Common myeloid progenitor, CD34-positive (primary cell): ENCODE measurements at regions not wholly inside any gene's neighbourhood (a gene's known extent, or its start where the extent isn't known, plus 50 kb on each side); places are given as distances from the start of the nearest gene placed in this dataset.

Experiments
- CTCF ChIA-PET: fragments of 350-600 bp; sonication (Branson Sonifier 250); formaldehyde crosslinking; loops from one replicate; lab custom pipeline; 2021; ENCODE audit warnings: antibody characterized with exemption; lab: Charles Lee
- POLR2A ChIA-PET: fragments of 350-600 bp; sonication (Branson Sonifier 250); formaldehyde crosslinking; loops from one replicate; lab custom pipeline; 2021; ENCODE audit warnings: antibody characterized with exemption; lab: Charles Lee
- DNase-seq, 3 donors: peaks; one replicate each; pipeline versions ENCODE4 v3.0.0 to v3.0.0-alpha.2; 2013
- H3K27ac ChIP-seq, 2 experiments: 1 replicate in 1 of 2; 2 replicates in 1 of 2; pipeline ENCODE4 v1.7.0; 2013; ENCODE audit warnings: inconsistent platforms in 2 of 2, low read length in 2 of 2, mild to moderate bottlenecking in 2 of 2, low read depth in 1 of 2, moderate library complexity in 1 of 2; ENCODE audit not compliant: severe bottlenecking in 2 of 2, insufficient read depth in 1 of 2, poor library complexity in 1 of 2
- H3K27me3 ChIP-seq, 5 experiments: replicated peaks in 2 of 5; 1 replicate in 3 of 5; 2 replicates in 2 of 5; pipeline versions ENCODE4 v1.6.1 to v1.7.0; 2013; ENCODE audit warnings: low read length in 4 of 5, mild to moderate bottlenecking in 2 of 5, moderate library complexity in 2 of 5, inconsistent platforms in 1 of 5; ENCODE audit not compliant: insufficient read depth in 5 of 5, control insufficient read depth in 4 of 5
- H3K36me3 ChIP-seq, 4 experiments: 1 replicate in 2 of 4; 2 replicates in 2 of 4; pipeline versions ENCODE4 v1.6.1 to v1.7.0; 2013; ENCODE audit warnings: low read length in 3 of 4, control low read depth in 1 of 4, mild to moderate bottlenecking in 1 of 4; ENCODE audit not compliant: control insufficient read depth in 4 of 4, insufficient read depth in 4 of 4
- H3K4me1 ChIP-seq, 4 experiments: 1 replicate in 3 of 4; 2 replicates in 1 of 4; pipeline versions ENCODE4 v1.6.1 to v1.7.1; 2013; ENCODE audit warnings: low read length in 3 of 4, mild to moderate bottlenecking in 3 of 4, control low read depth in 1 of 4, inconsistent platforms in 1 of 4, moderate library complexity in 1 of 4; ENCODE audit not compliant: control insufficient read depth in 4 of 4, insufficient read depth in 4 of 4; ENCODE audit errors: control extremely low read depth in 1 of 4
- H3K4me3 ChIP-seq, 7 experiments: 1 replicate in 4 of 7; 2 replicates in 3 of 7; pipeline versions ENCODE4 v1.5.1 to v1.7.0; 2013; ENCODE audit warnings: mild to moderate bottlenecking in 7 of 7, low read length in 6 of 7, moderate library complexity in 6 of 7, inconsistent platforms in 2 of 7, low read depth in 2 of 7, control low read depth in 1 of 7; ENCODE audit not compliant: insufficient read depth in 4 of 7, control insufficient read depth in 1 of 7; ENCODE audit errors: extremely low read depth in 1 of 7
- H3K9me3 ChIP-seq, 5 experiments: 1 replicate in 4 of 5; 2 replicates in 1 of 5; pipeline versions ENCODE4 v1.6.1 to v1.7.1; 2013; ENCODE audit warnings: low read length in 4 of 5, mild to moderate bottlenecking in 2 of 5, inconsistent platforms in 1 of 5, low read depth in 1 of 5, moderate library complexity in 1 of 5; ENCODE audit not compliant: control insufficient read depth in 4 of 5, insufficient read depth in 2 of 5; ENCODE audit errors: control extremely low read depth in 1 of 5
- WGBS: methylation state at CpG from one replicate; pipeline ENCODE4 v1.1.5; 2013; ENCODE audit not compliant: insufficient coverage; 5-methylcytosine and 5-hydroxymethylcytosine counted together

- Histone ChIP-seq H3K27me3 (no peaks in the 10 kb centered on the region), H3K4me3 (no peak overlapping the region), H3K36me3 (no peaks in the 10 kb centered on the region), H3K4me1 (no peaks in the 10 kb centered on the region), H3K27ac (no peak overlapping the region), H3K9me3 (peaks cover 0 to 3% (median 3%) of the 10 kb centered on the region in 5 experiments)
- ChIA-PET CTCF (no interaction called here), POLR2A (no interaction called here)
- DNase-seq = no peak
- 94% methylated on average over 4 of the region's 4 CpGs for WGBS
Measured at GRCh38 chr14:88929656-88930436, 105.4 kb downstream of the TTC8 start.

- Histone ChIP-seq H3K27ac (no peak overlapping the region), H3K36me3 (no peaks in the 10 kb centered on the region), H3K4me1 (no peaks in the 10 kb centered on the region), H3K27me3 (no peaks in the 10 kb centered on the region), H3K4me3 (no peak overlapping the region), H3K9me3 (peaks cover 0 to 3% (median 1%) of the 10 kb centered on the region in 5 experiments)
- CTCF ChIA-PET = no interaction called here
- DNase-seq = no peak
- POLR2A ChIA-PET = no interaction called here
- 98% methylated on average over 8 of the region's 11 CpGs for WGBS
Measured at GRCh38 chr14:88931321-88932110, 107.1 kb downstream of the TTC8 start.

- Histone ChIP-seq H3K4me3 (no peak overlapping the region), H3K4me1 (no peaks in the 10 kb centered on the region), H3K27me3 (peaks cover 0 to 2% (median 0%) of the 10 kb centered on the region in 5 experiments), H3K9me3 (peaks cover 0 to 3% (median 1%) of the 10 kb centered on the region in 5 experiments), H3K27ac (no peak overlapping the region), H3K36me3 (no peaks in the 10 kb centered on the region)
- POLR2A ChIA-PET = no interaction called here
- CTCF ChIA-PET = interaction anchor here (0.9 kb wide), 1 partner anchor 109 kb away, joined by 3 read pairs; the partner anchor contains the start of gene TTC8
- DNase-seq = no peak
- WGBS = 86% methylated on average over 1 of the region's 1 CpG
Measured at GRCh38 chr14:88933191-88933590, 108.7 kb downstream of the TTC8 start.

- DNase-seq = no peak
- no peak overlapping the region for H3K27ac ChIP-seq
- no peak overlapping the region for H3K4me3 ChIP-seq
- 79% methylated on average over 3 of the region's 3 CpGs for WGBS
- H3K27me3 ChIP-seq = peaks cover 0 to 2% (median 0%) of the 10 kb centered on the region in 5 experiments
- H3K9me3 ChIP-seq = peaks cover 0 to 3% (median 1%) of the 10 kb centered on the region in 5 experiments
- CTCF ChIA-PET = no interaction called here
- no peaks in the 10 kb centered on the region for H3K36me3 ChIP-seq
- POLR2A ChIA-PET = no interaction called here
- H3K4me1 ChIP-seq = no peaks in the 10 kb centered on the region
Measured at GRCh38 chr14:88934351-88934806, 109.9 kb downstream of the TTC8 start.

DNA sequence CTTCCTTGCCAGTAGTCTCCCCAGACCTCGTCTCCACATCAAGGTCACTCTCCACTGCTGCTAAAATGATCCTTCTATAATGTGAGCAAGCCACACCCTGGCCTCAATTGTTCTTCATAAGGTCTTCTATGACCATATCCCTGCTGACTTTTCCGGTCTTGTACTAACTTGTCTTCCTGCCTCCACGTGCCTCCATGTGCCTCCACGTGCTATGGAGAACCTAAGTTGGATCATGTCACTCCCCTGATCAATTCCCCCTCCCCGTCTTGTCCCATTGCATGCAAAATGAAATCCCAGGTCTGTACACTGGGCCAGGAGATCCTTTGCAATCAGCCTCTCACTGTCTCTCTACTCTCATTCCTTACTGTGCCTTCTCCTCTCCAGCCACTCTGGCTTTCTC is 110.6 kb downstream of the TTC8 start:
- 94% methylated on average over 5 of the region's 5 CpGs for WGBS
- ChIA-PET CTCF (no interaction called here), POLR2A (no interaction called here)
- H3K27ac ChIP-seq = no peak overlapping the region
- no peak for DNase-seq
- peaks cover 0 to 2% (median 0%) of the 10 kb centered on the region in 5 experiments for H3K27me3 ChIP-seq
- H3K9me3 ChIP-seq = peaks cover 0 to under 1% (median 0%) of the 10 kb centered on the region in 5 experiments
- H3K4me3 ChIP-seq = no peak overlapping the region
- H3K4me1 ChIP-seq = no peaks in the 10 kb centered on the region
- no peaks in the 10 kb centered on the region for H3K36me3 ChIP-seq

GRCh38 chr14:88937706-88938105 is 113.3 kb downstream of the TTC8 start:
- no peaks in the 10 kb centered on the region for H3K9me3 ChIP-seq
- no peak overlapping the region for H3K27ac ChIP-seq
- 82% methylated on average over 2 of the region's 3 CpGs for WGBS
- peaks cover 0 to 2% (median 0%) of the 10 kb centered on the region in 5 experiments for H3K27me3 ChIP-seq
- H3K4me3 ChIP-seq = no peak overlapping the region
- POLR2A ChIA-PET = interaction anchor here (0.6 kb wide), 1 partner anchor 117 kb away, joined by 5 read pairs; no protein-coding TSS in a partner anchor
- no peaks in the 10 kb centered on the region for H3K36me3 ChIP-seq
- CTCF ChIA-PET = no interaction called here
- DNase-seq = no peak
- no peaks in the 10 kb centered on the region for H3K4me1 ChIP-seq

- Histone ChIP-seq H3K9me3 (no peaks in the 10 kb centered on the region), H3K4me3 (no peak overlapping the region), H3K27me3 (peaks cover 0 to 4% (median 0%) of the 10 kb centered on the region in 5 experiments), H3K4me1 (no peaks in the 10 kb centered on the region), H3K27ac (no peak overlapping the region), H3K36me3 (no peaks in the 10 kb centered on the region)
- ChIA-PET CTCF (no interaction called here), POLR2A (no interaction called here)
- DNase-seq = no peak
- WGBS = 100% methylated on average over 1 of the region's 3 CpGs
Measured at GRCh38 chr14:88940671-88941070, 116.2 kb downstream of the TTC8 start.
